Epithelial cell of proximal tubule (primary cell): ENCODE measurements at regions not wholly inside any gene's neighbourhood (a gene's known extent, or its start where the extent isn't known, plus 50 kb on each side); places are given as distances from the start of the nearest gene placed in this dataset.
A peak's percentile ranks its signal among the peaks of the same experiment; 100 is the strongest.

Experiments
- DNase-seq: peaks from one replicate; pipeline ENCODE4 v3.0.0-alpha.2; 2011; ENCODE audit warnings: low read depth
- H3K4me3 ChIP-seq: 2 replicates; pipeline ENCODE4 v1.5.1; 2011; ENCODE audit warnings: low read depth, mild to moderate bottlenecking, low read length
- CTCF ChIP-seq: conservative IDR thresholded peaks from 2 replicates; pipeline ENCODE4 v1.5.1; 2012; ENCODE audit warnings: low read depth, mild to moderate bottlenecking, low read length

DNA sequence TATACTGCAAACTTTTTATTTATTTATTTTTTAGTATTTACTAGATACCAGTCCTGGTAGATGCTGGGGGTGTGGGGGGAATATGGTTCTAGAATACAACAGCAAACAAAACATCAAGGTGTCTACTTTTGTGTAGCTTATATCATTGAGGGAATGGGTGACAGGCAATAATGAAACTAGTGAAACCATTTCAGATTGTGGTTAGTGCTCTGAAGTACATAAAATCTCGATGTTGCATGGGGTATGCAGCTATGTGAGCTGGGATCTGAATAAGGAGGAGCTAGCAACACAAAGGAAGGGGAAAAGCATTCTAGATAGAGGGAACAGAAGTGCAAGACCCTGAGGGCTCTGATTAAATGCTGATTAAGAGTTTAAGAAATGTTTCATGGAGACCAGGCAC lies 103.5 kb downstream of the WT1 start:
- H3K4me3 ChIP-seq: no peak overlapping the region
- TF ChIP-seq CTCF: no peak
- DNase-seq: no peak

DNA sequence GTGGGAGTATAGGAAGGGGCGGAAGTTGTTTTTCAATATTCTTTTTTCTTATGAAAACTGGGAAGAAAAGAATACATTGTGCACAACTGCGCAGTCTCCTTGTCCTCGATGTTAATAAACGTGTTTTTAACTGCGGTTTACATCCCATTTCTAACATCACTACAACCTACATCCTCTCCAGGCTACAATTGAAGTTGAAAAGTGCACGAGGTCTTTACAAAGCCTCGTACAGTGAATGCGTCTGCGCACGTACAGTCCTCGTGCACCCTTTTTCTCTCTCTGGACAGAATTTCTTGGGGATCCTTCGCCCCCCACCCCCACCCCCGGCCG lies 102.4 kb downstream of the WT1 start:
- DNase-seq: no peak
- no peak for TF ChIP-seq CTCF
- H3K4me3 ChIP-seq: peak overlapping the region; percentile 50

- no peak for DNase-seq
- TF ChIP-seq CTCF: peak; percentile 47
Observed at GRCh38 chr11:32333320-32333991, 101.9 kb downstream of the WT1 start.

DNA sequence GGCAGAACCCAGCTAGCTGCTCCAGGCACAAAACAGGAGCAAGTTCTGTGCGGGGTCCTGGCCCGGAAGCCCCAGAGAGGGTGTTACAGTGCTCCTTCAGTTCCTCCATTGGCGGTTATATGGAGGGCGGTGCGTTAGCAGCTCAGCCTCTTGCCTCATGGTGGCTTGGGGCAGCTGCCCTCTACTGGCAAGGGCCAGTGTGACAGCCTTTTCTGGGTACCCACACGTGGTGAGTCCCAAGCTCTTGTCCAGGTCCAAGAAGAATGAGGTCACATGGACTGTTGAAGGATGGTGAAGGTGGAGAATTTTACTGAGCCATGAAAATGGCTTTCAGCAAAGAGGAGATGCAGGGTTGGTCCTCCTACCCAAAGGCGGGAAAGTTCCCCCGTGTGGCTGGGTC lies 100.5 kb downstream of the WT1 start:
- DNase-seq: no peak
- no peak overlapping the region for H3K4me3 ChIP-seq

More at GRCh38 chr11:32333320-32333991, 101.9 kb downstream of the WT1 start:
- H3K4me3 ChIP-seq: peak overlapping the region; percentile 50

More for the DNA sequence above, 100.5 kb downstream of the WT1 start:
- TF ChIP-seq CTCF: peak; percentile 37
